PC-3 (cell line): ENCODE measurements at regions not wholly inside any gene's neighbourhood (a gene's known extent, or its start where the extent isn't known, plus 50 kb on each side); places are given as distances from the start of the nearest gene placed in this dataset.
"Not testable (repeated sequence)": the region's sequence is repeated elsewhere in the genome, so short reads cannot be mapped to it uniquely, and the experiment has no call there.

ENCODE experiments used
- ATAC-seq: fragments of 200-7000 bp; cut with Tn5 transposase; 2 replicates; pipeline ENCODE4 v1.9.1; 2020; ENCODE audit warnings: mild to moderate bottlenecking, moderate library complexity
- BruUV-seq: library from RNA; stranded (reverse); fragments of 400-500 nt; replicated peaks from 2 replicates; lab custom pipeline; 2021; lab: Mats Ljungman, UMichigan
- CTCF ChIA-PET: fragments of 300-600 bp; sonication (Branson Sonifier 250); formaldehyde crosslinking; loops from one replicate; lab custom pipeline; 2022; ENCODE audit warnings: antibody characterized with exemption; lab: Charles Lee
- POLR2A ChIA-PET: fragments of 300-600 bp; sonication (Branson Sonifier 250); formaldehyde crosslinking; loops from one replicate; lab custom pipeline; 2022; ENCODE audit warnings: antibody characterized with exemption; ENCODE audit not compliant: unreplicated experiment; lab: Charles Lee
- DNase-seq: peaks from one replicate; pipeline ENCODE4 v3.0.0-alpha.2; 2015
- H2AFZ ChIP-seq: fragments of 300-600 bp; sonication (generic); 2 replicates; pipeline ENCODE4 v1.6.0; 2016; ENCODE audit warnings: antibody characterized with exemption, low read length
- H3F3A ChIP-seq: fragments of 300-600 bp; sonication (generic); one replicate; pipeline ENCODE4 v1.6.0; 2017; ENCODE audit warnings: antibody characterized with exemption, low read length, control low read depth, mild to moderate bottlenecking; ENCODE audit not compliant: unreplicated experiment
- H3K27ac ChIP-seq: fragments of 300-600 bp; sonication (generic); 2 replicates; pipeline ENCODE4 v1.5.1; 2016; ENCODE audit warnings: mild to moderate bottlenecking, low read length
- H3K27me3 ChIP-seq: fragments of 300-600 bp; sonication (generic); 2 replicates; pipeline ENCODE4 v1.6.1; 2016; ENCODE audit warnings: low read length, mixed read lengths
- H3K36me3 ChIP-seq: fragments of 300-600 bp; sonication (generic); 2 replicates; pipeline ENCODE4 v1.6.1; 2016; ENCODE audit warnings: low read depth, mixed run types, low read length, mixed read lengths
- H3K4me1 ChIP-seq: fragments of 300-600 bp; sonication (generic); 2 replicates; pipeline ENCODE4 v1.5.1; 2016; ENCODE audit warnings: low read length; ENCODE audit not compliant: insufficient read depth
- H3K4me2 ChIP-seq: fragments of 300-600 bp; sonication (generic); 2 replicates; pipeline ENCODE4 v1.6.0; 2016; ENCODE audit warnings: low read length
- H3K4me3 ChIP-seq: fragments of 300-600 bp; sonication (generic); 2 replicates; pipeline ENCODE4 v1.5.1; 2016; ENCODE audit warnings: mild to moderate bottlenecking, low read length, mixed read lengths
- H3K79me2 ChIP-seq: fragments of 300-600 bp; sonication (generic); 2 replicates; pipeline ENCODE4 v1.6.1; 2017; ENCODE audit warnings: low read length, mixed read lengths
- H3K9ac ChIP-seq: fragments of 300-600 bp; sonication (generic); 2 replicates; pipeline ENCODE4 v1.6.0; 2016; ENCODE audit warnings: mild to moderate bottlenecking, low read length
- H3K9me2 ChIP-seq: fragments of 300-600 bp; sonication (generic); replicated peaks from 2 replicates; pipeline ENCODE4 v1.6.1; 2016; ENCODE audit warnings: mixed run types, low read length, mixed read lengths
- H3K9me3 ChIP-seq: fragments of 300-600 bp; sonication (generic); 2 replicates; pipeline ENCODE4 v1.6.1; 2016; ENCODE audit warnings: low read length, mixed read lengths
- H4K20me1 ChIP-seq: fragments of 300-600 bp; sonication (generic); 2 replicates; pipeline ENCODE4 v1.6.1; 2016; ENCODE audit warnings: low read length, mixed read lengths
- EZH2 ChIP-seq: fragments of 300-600 bp; sonication (generic); IDR thresholded peaks from one replicate; pipeline ENCODE4 v1.6.1; 2017; ENCODE audit warnings: antibody characterized with exemption, mild to moderate bottlenecking, low read length; ENCODE audit not compliant: unreplicated experiment
- EZH2phosphoT487 ChIP-seq: fragments of 300-600 bp; sonication (generic); IDR thresholded peaks from 2 replicates; pipeline ENCODE4 v1.6.1; 2018; ENCODE audit warnings: mild to moderate bottlenecking, antibody characterized with exemption, low read length, borderline replicate concordance
- intact Hi-C: fragments of 100-400 bp; cut with micrococcal nuclease; formaldehyde crosslinking; loops from 2 replicates; pipeline ENCODE4 v1.9.0; 2023
- TF ChIP-seq, protein P1 (sequence below): fragments of 300-600 bp; sonication (generic); conservative IDR thresholded peaks from 2 replicates; pipeline ENCODE4 v1.5.1; 2017; ENCODE audit warnings: antibody characterized with exemption, low read depth, mild to moderate bottlenecking, low read length

DNA sequence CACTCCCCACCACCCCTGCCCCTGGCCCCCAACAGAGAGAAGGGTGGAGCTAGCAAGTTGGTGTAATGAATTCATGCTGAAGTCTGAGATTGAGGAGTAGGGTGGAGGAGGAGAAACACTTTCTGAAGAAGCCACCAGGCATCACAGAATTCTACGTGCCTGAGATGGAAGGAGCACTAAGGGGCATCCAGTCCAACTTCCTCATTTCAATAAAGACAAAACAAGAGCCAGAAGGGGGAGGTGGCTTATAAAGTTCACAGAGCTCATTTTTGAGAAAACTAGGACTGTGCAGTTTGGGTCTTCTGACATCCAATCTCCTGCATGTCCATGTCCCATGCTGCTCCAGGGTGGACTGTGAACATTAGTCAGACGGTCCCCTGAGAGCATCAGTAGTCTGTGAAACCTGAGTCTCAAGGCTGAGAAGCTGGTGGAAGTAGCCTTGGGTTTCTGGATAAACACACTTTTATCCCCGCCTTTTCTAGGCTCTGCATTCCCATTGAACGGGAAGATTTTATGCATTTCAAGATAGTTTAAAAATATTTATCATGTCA is 77.7 kb downstream of the TRIM43 start:
- Histone ChIP-seq H3K79me2 (no peaks in the 10 kb centered on the region), H3K27me3 (no peaks in the 10 kb centered on the region), H3K9ac (no peak overlapping the region), H3K9me3 (no peaks in the 10 kb centered on the region), H3F3A (no peaks in the 10 kb centered on the region), H3K27ac (no peak overlapping the region), H2AFZ (no peak overlapping the region), H3K36me3 (no peaks in the 10 kb centered on the region), H3K4me1 (no peaks in the 10 kb centered on the region), H4K20me1 (no peaks in the 10 kb centered on the region), H3K4me2 (no peak overlapping the region), H3K4me3 (no peak overlapping the region), H3K9me2 (no peaks in the 10 kb centered on the region)
- ChIA-PET POLR2A (no interaction called here), CTCF (no interaction called here)
- no TSS peak for BruUV-seq
- ATAC-seq, result no peak
- intact Hi-C loops, result no loop called here
- TF ChIP-seq EZH2phosphoT487, result no peak
- TF ChIP-seq, protein P1, sequence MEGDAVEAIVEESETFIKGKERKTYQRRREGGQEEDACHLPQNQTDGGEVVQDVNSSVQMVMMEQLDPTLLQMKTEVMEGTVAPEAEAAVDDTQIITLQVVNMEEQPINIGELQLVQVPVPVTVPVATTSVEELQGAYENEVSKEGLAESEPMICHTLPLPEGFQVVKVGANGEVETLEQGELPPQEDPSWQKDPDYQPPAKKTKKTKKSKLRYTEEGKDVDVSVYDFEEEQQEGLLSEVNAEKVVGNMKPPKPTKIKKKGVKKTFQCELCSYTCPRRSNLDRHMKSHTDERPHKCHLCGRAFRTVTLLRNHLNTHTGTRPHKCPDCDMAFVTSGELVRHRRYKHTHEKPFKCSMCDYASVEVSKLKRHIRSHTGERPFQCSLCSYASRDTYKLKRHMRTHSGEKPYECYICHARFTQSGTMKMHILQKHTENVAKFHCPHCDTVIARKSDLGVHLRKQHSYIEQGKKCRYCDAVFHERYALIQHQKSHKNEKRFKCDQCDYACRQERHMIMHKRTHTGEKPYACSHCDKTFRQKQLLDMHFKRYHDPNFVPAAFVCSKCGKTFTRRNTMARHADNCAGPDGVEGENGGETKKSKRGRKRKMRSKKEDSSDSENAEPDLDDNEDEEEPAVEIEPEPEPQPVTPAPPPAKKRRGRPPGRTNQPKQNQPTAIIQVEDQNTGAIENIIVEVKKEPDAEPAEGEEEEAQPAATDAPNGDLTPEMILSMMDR, result no peak
- no peak for TF ChIP-seq EZH2
- no peak for DNase-seq

DNA sequence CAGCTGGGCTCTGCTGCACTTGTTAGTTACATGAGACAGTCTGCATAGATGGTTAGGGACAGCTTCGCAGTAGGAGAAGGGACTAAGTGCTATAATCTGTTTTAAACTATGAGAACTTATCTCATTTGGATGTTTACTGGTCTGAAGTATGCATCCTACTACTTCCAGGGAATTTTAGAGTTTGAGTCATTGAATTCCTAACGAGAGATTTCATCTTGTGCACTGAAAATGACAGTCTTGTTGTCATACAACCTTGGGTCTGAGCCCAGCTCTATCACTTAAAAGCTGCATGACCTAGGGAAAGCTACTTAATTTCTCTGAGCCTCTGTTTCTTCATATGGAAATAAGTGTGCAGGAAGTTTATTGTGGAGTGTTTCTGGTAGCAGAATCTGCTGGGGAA is 78.4 kb downstream of the TRIM43 start:
- no peaks in the 10 kb centered on the region for H3K9me2 ChIP-seq
- DNase-seq (peak; percentile 46), ATAC-seq (peak; percentile 27; the same call in 1 of the 2 replicates)
- no peak overlapping the region for H3K4me2 ChIP-seq
- intact Hi-C loops, result loop anchor here (5.0 kb wide), 1 partner anchor 47 kb away; no protein-coding TSS in a partner anchor
- no peak overlapping the region for H3K9ac ChIP-seq
- H2AFZ ChIP-seq, result no peak overlapping the region
- ChIA-PET CTCF (no interaction called here), POLR2A (no interaction called here)
- H3K4me1 ChIP-seq, result no peaks in the 10 kb centered on the region
- no peak overlapping the region for H3K27ac ChIP-seq
- TF ChIP-seq EZH2 (no peak), EZH2phosphoT487 (no peak)
- TF ChIP-seq, protein P1, result no peak
- H3F3A ChIP-seq, result no peaks in the 10 kb centered on the region
- H3K27me3 ChIP-seq, result no peaks in the 10 kb centered on the region
- no peak overlapping the region for H3K4me3 ChIP-seq
- no peaks in the 10 kb centered on the region for H4K20me1 ChIP-seq
- no peaks in the 10 kb centered on the region for H3K9me3 ChIP-seq
- no peaks in the 10 kb centered on the region for H3K79me2 ChIP-seq
- no peaks in the 10 kb centered on the region for H3K36me3 ChIP-seq
- no TSS peak for BruUV-seq

DNA sequence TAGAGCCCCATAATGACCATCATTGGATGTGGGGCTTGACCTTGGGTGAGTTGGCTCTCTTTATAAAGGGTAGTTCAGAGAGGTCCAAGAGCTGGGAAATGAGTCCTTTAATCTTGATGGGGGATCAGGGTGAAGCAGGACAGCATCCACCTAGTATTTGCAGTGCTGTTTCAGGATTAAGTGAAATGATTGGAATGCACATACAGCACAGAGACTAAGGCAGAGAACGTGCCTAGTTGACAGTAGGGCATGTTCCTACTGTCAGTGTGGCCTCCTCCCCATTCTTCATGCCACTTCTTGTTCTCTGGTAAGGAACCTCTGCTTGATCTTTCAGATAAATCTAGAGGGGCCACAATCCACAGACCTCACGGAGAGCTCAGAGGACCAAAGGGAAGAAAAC is 78.9 kb downstream of the TRIM43 start:
- DNase-seq (no peak), ATAC-seq (no peak)
- intact Hi-C loops, result loop anchor here (5.0 kb wide), 1 partner anchor 47 kb away; no protein-coding TSS in a partner anchor
- TF ChIP-seq, protein P1, result no peak
- TF ChIP-seq EZH2phosphoT487 (no peak), EZH2 (no peak)
- no peak overlapping the region for H3K4me3 ChIP-seq
- no TSS peak for BruUV-seq
- CTCF ChIA-PET, result no interaction called here
- H3K9me2 ChIP-seq, result no peaks in the 10 kb centered on the region
- no peak overlapping the region for H3K9ac ChIP-seq
- H3K27me3 ChIP-seq, result no peaks in the 10 kb centered on the region
- H4K20me1 ChIP-seq, result no peaks in the 10 kb centered on the region
- H3K27ac ChIP-seq, result no peak overlapping the region
- H3F3A ChIP-seq, result no peaks in the 10 kb centered on the region
- H3K4me2 ChIP-seq, result no peak overlapping the region
- H3K4me1 ChIP-seq, result no peaks in the 10 kb centered on the region
- no peaks in the 10 kb centered on the region for H3K36me3 ChIP-seq
- H2AFZ ChIP-seq, result no peak overlapping the region
- POLR2A ChIA-PET, result no interaction called here
- H3K9me3 ChIP-seq, result no peaks in the 10 kb centered on the region
- H3K79me2 ChIP-seq, result no peaks in the 10 kb centered on the region

DNA sequence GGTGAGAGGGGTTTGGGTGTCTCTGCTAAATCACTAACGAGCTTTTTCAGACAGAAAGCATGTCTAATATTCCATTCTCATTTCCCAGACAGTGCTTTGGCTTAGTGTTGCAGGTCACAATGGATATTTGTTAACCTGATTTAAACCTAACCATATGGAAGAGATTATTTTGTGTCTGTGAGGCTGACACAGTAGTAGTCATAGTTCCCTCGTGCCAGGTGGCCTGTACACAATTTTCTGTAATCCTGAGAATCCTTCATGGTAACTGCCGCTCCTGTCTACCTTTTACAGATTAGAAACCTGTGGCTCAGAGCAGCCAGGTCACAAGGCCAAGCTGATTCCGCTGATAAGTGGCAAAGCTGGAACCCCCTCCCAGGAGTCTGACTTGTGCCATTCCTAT is 79.4 kb downstream of the TRIM43 start:
- H3K79me2 ChIP-seq, H3K4me2 ChIP-seq, H3K27me3 ChIP-seq, H4K20me1 ChIP-seq, H3K4me1 ChIP-seq, H3K36me3 ChIP-seq, CTCF ChIA-PET, H3F3A ChIP-seq, ATAC-seq, BruUV-seq, H3K9me3 ChIP-seq, H3K4me3 ChIP-seq, POLR2A ChIA-PET, H3K9ac ChIP-seq, H3K9me2 ChIP-seq, H3K27ac ChIP-seq, H2AFZ ChIP-seq, DNase-seq: not testable (repeated sequence)
- intact Hi-C loops, result loop anchor here (5.0 kb wide), 1 partner anchor 46 kb away; no protein-coding TSS in a partner anchor
